HG03575 (cell line): ENCODE measurements at regions not wholly inside any gene's neighbourhood (a gene's known extent, or its start where the extent isn't known, plus 50 kb on each side); places are given as distances from the start of the nearest gene placed in this dataset.
"Not testable (repeated sequence)": the region's sequence is repeated elsewhere in the genome, so short reads cannot be mapped to it uniquely, and the experiment has no call there.

Experiments
- ATAC-seq: cut with Tn5 transposase; IDR thresholded peaks from one replicate; pipeline ENCODE4 v1.9.1; 2021; ENCODE audit not compliant: unreplicated experiment, insufficient number of reproducible peaks, low FRiP score; ENCODE audit errors: extremely low read depth

DNA sequence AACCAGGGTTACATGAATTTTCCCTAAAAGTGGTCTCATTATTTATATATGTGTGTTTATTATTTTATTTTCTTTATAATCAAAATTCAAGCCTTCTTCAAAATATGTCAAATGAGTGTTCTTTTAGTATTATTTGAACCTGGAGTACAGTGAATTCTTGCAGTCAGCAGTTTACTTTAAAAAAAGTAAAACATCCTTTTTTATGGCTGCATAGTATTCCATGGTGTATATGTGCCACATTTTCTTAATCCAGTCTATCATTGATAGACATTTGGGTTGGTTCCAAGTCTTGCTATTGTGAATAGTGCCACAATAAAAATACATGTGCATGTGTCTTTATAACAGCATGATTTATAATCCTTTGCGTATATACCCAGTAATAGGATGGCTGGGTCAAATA, 920.9 kb downstream of the DNAJB9 start:
- not testable (repeated sequence) for ATAC-seq

DNA sequence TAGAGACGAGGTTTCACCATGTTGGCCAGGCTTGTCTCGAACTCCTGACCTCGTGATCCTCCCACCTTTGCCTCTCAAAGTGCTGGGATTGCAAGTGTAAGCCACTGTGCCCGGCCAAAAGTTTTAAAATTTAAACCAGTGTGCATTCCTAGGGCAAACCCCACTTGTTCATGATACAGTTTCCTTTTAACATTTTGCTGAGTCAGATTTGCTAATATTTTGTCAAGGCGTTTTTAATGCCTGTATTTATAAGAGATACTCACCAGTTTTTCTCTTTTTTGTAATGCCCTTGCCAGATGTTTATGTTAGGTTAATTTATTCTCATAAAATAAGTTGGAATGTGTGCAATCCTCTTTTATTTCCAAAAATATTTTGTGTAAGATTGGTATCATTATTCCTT, 927.4 kb downstream of the DNAJB9 start:
- no peak for ATAC-seq

DNA sequence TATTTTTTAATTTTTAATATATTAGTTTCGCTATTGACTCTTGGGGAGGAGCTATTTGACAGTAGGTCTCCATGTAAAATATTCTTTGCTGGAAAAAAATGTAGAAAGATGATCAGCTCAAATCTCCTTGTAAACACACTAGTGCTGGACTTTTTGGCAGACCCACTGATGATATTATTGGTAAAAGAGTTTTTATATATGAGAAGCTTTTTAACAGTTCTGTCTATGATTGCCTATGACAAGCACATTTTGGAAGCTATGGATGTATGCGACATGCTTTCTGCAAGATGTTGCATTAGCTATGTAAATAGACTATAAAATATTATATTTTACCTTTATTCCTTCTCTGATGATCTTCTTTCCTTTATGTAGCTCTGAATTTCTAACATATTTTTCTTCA, 928.5 kb downstream of the DNAJB9 start:
- ATAC-seq, result no peak

- ATAC-seq, result no peak
Measured at GRCh38 chr7:109503421-109503820, 933.7 kb downstream of the DNAJB9 start.

DNA sequence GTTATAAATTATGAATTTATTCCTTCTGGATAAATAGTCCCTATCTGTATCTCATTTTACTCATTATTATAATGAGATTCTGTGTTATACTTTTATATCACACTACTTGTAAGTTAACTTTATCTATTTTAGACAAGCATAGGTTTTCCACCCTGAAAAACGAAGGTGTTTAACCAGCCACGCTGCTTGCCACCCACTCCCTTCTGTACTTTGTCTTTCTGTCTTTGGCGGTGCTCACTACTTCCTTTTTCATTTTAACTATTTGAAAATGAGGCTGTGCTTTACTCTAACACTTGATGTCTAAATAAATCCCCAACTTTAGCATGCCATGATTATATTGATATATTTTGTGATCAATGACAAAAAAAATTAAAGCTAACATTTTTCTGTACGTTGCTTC, 952.9 kb downstream of the DNAJB9 start:
- no peak for ATAC-seq

- ATAC-seq, result no peak
Measured at GRCh38 chr7:109527833-109528232, 958.2 kb downstream of the DNAJB9 start.

GRCh38 chr7:109529712-109530111, 960.0 kb downstream of the DNAJB9 start:
- no peak for ATAC-seq

DNA sequence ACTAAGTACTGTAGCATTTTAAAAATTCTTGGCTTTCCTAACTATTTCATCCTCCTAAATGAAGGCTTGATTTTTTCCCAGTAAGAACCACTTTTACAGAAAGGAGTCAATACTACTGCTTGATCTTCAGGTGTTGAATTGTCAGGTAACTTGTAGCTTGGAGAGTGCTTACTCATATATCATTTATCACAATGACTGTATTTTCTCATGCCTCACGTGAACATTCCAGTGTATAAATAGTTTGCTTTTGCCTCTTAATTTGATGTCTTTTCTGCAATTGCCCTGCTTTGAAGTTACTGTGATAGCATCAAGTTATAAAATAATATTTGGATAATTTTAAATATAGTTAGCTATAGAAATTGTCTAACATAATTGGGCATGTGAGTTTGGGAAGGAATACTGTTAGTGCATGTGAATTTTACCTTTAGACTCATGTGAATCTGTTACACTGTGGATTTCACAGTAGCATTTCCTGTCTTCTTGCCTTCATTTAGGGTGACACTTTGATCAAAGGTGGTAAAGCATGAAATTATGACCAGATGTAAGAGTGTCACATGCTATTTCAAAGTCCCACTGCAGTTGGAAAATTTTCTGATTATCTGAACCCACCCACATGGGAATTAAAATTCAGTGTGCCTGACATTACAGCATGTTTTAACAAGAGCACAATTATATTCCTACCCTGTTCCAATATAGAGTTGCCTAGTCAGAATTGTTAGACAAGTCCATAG, 962.8 kb downstream of the DNAJB9 start:
- ATAC-seq, result no peak

GRCh38 chr7:109545686-109546085, 976.0 kb downstream of the DNAJB9 start:
- ATAC-seq, result no peak

GRCh38 chr7:109549471-109550193, 980.0 kb downstream of the DNAJB9 start:
- no peak for ATAC-seq

DNA sequence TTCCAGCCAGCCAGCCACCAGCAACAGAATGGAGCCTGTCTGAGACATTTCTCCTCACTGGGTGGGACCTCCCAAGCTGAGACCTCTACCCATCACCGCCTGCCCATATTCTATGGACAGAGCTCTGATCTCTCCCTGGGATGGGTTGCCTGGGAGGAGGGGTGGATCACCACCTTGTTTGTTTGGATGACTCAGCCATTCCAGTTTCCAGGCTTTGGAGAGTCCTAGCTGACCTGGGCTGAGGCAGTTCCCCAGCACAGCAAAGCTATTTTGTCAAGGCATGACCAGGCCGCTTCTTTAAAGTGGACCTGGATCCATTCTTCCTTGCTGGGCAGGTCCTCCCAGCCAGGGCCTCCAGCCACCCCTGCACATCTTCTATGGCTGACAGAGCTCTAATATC, 982.3 kb downstream of the DNAJB9 start:
- ATAC-seq, result no peak

DNA sequence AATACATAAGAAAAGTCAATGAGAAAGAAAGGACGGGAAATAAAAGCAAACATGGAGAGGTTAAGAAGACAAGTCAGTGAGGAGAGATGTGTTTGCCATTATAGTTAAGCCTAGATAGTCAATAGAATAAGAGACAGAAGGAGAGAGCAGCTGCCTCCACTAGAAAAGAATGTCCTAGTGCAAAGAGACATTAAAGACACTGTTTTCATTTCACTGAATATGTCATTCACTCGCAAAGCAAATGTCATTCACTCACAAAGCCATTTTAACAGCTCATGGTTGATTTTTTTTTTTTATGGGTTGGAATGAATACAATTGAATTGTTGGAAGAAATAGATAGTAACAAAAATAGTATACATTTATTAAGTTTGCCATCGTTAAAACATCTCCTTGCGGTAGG, 1007.6 kb downstream of the DNAJB9 start:
- ATAC-seq, result no peak

GRCh38 chr7:109579901-109580300, 1010.2 kb downstream of the DNAJB9 start:
- no peak for ATAC-seq

DNA sequence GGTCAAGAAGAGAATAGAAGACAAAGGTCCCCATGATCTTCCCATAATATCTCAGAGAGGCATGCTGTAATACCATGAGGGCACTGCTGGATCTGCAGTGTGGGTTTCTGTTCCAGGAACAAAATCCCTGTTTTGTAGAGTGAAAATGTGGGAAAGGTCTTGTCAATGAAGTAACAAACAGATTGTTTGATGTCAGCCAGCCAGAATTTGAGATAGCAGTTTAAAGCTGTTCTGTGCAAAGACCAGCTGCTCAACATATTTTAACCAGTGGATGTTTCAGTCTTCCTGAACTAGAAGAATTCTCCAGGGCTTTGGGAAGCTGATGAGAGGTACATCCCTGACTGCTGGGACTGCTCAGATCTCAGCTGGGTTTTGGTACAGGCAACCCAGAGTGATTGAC, 1012.5 kb downstream of the DNAJB9 start:
- ATAC-seq, result no peak

DNA sequence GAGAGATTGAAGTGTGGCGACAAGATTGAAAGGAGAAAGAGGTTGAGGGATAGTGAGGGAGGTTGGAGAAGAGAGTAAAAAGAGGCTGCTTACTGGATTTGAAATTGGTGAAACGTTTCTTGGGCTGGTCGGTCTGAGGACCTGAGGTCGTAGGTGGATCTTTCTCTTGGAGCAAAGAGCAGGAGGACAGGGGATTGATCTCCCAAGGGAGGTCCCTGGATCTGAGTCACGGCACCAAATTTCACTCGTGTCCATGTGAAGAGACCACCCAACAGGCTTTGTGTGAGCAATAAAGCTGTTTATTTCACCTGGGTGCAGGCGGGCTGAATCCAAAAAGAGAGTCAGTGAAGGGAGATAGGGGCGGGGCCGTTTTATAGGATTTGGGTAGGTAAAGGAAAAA, 1027.3 kb downstream of the DNAJB9 start:
- not testable (repeated sequence) for ATAC-seq

DNA sequence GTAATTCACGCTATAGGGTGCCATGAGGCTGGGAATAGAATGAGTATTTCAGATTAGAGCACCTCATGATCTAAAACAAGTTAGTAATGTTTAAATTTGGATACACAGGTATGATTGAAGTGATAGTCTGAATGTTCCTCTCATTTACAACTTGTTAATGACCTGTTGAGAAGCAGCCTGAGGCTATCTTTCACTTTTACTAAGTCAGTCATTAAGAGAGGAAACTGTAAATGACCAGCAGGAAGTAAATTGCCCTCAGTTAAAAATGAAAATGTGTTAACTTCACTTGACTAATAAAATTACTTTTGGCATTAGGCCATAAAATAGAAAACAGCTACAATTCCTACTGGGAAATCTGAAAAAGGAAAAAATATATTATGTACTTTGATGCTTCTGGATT, 1042.0 kb downstream of the DNAJB9 start:
- no peak for ATAC-seq

DNA sequence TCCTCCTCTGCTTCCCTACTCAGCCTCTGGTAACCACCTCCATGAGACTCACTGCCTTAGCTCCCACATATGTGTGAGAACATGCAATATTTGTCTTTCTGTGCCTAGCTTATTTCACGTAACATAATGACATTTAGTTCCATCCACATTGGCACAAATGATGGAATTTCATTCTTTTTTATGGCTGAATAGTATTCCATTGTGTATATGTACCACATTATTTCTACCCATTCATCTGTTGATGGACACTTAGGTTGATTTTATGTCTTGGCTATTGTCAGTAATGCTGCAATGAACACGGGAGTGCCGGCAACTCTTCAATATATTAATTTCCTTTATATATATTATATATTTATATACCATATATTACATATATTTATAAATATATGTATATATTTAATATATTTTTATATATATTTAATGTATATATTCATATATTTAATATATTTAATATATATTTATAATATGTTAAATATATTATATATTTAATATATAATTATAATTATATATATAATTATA, 1046.9 kb downstream of the DNAJB9 start:
- no peak for ATAC-seq

DNA sequence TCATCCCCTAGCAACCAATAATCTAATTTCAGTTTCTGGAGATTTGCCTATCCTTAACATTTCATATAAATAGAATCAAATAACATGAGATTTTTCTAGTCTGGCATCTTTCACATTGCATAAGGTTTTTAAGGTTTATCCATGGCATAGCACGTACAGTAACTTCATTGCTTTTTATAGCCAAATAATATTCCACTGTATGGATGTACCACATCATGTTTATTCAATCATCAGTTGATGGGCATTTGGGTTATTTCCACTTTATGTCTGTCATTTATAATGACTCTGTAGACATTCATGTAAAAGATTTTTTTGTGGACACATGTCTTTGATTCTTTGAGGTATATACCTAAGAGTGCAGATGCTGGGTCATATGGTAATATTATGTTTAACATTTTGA, 1052.6 kb downstream of the DNAJB9 start:
- ATAC-seq, result no peak

- ATAC-seq, result not testable (repeated sequence)
Measured at GRCh38 chr7:109632890-109633289, 1063.2 kb downstream of the DNAJB9 start.

GRCh38 chr7:109635374-109635773, 1065.7 kb downstream of the DNAJB9 start:
- ATAC-seq, result no peak
